ENCODE measurements at regions not wholly inside any gene's neighbourhood (a gene's known extent, or its start where the extent isn't known, plus 50 kb on each side); places are given as distances from the start of the nearest gene placed in this dataset.

GRCh38 chr13:70457474-70457873 lies 349.2 kb upstream of the KLHL1 start:
- ATAC-seq (ENCODE audit: insufficient read depth, low read depth) (no peak), DNase-seq (no peak)
- H3K4me3 ChIP-seq (ENCODE audit: low read depth in 1 of 2, low read length in 2 of 2), result no peak overlapping the region
- no peaks in the 10 kb centered on the region for H3K4me1 ChIP-seq (ENCODE audit: insufficient read depth, low read length)
- no peaks in the 10 kb centered on the region for H3K79me2 ChIP-seq (ENCODE audit: insufficient read depth, low read length)
- H4K20me1 ChIP-seq (ENCODE audit: insufficient read depth, low read length), result no peaks in the 10 kb centered on the region
- H2AFZ ChIP-seq (ENCODE audit: low read depth, low read length), result no peak overlapping the region
- H3K27me3 ChIP-seq (ENCODE audit: insufficient read depth, low read length, poor library complexity), result no peaks in the 10 kb centered on the region
- H3K9ac ChIP-seq (ENCODE audit: low read depth, low read length), result no peak overlapping the region
- TF ChIP-seq CTCF (IDR thresholded peaks at IDR 0.05; ENCODE audit: borderline replicate concordance, extremely low read depth, low read length, poor library complexity, severe bottlenecking) (no peak), EZH2 (IDR thresholded peaks at IDR 0.05; ENCODE audit: borderline replicate concordance, low read depth, low read length, severe bottlenecking) (no peak)
- H3K4me2 ChIP-seq (ENCODE audit: insufficient read depth, low read length), result no peak overlapping the region
- no peak overlapping the region for H3K27ac ChIP-seq (ENCODE audit: low read length)
- no peaks in the 10 kb centered on the region for H3K36me3 ChIP-seq (ENCODE audit: insufficient read depth, low read length)
- no peaks in the 10 kb centered on the region for H3K9me3 ChIP-seq (ENCODE audit: insufficient read depth, low read length, severe bottlenecking)

GRCh38 chr13:70448820-70449219 lies 340.6 kb upstream of the KLHL1 start:
- Histone ChIP-seq H3K79me2 (ENCODE audit: insufficient read depth, low read length) (no peaks in the 10 kb centered on the region), H3K4me3 (ENCODE audit: low read depth in 1 of 2, low read length in 2 of 2) (no peak overlapping the region), H3K27ac (ENCODE audit: low read length) (no peak overlapping the region), H2AFZ (ENCODE audit: low read depth, low read length) (no peak overlapping the region), H3K36me3 (ENCODE audit: insufficient read depth, low read length) (no peaks in the 10 kb centered on the region), H3K9me3 (ENCODE audit: insufficient read depth, low read length, severe bottlenecking) (no peaks in the 10 kb centered on the region), H4K20me1 (ENCODE audit: insufficient read depth, low read length) (no peaks in the 10 kb centered on the region), H3K4me1 (ENCODE audit: insufficient read depth, low read length) (no peaks in the 10 kb centered on the region), H3K9ac (ENCODE audit: low read depth, low read length) (no peak overlapping the region), H3K27me3 (ENCODE audit: insufficient read depth, low read length, poor library complexity) (no peaks in the 10 kb centered on the region), H3K4me2 (ENCODE audit: insufficient read depth, low read length) (no peak overlapping the region)
- TF ChIP-seq CTCF (IDR thresholded peaks at IDR 0.05; ENCODE audit: borderline replicate concordance, extremely low read depth, low read length, poor library complexity, severe bottlenecking) (no peak), EZH2 (IDR thresholded peaks at IDR 0.05; ENCODE audit: borderline replicate concordance, low read depth, low read length, severe bottlenecking) (no peak)
- no peak for DNase-seq
- no peak for ATAC-seq (ENCODE audit: insufficient read depth, low read depth)

- Histone ChIP-seq H3K36me3 (ENCODE audit: insufficient read depth, low read length) (no peaks in the 10 kb centered on the region), H3K27me3 (ENCODE audit: insufficient read depth, low read length, poor library complexity) (no peaks in the 10 kb centered on the region), H3K4me3 (ENCODE audit: low read depth in 1 of 2, low read length in 2 of 2) (no peak overlapping the region), H2AFZ (ENCODE audit: low read depth, low read length) (0 out of 2 replicates have a peak overlapping the region, but pooled peaks have one; percentile 21), H3K4me1 (ENCODE audit: insufficient read depth, low read length) (no peaks in the 10 kb centered on the region), H3K4me2 (ENCODE audit: insufficient read depth, low read length) (no peak overlapping the region), H3K9ac (ENCODE audit: low read depth, low read length) (no peak overlapping the region), H3K79me2 (ENCODE audit: insufficient read depth, low read length) (no peaks in the 10 kb centered on the region), H3K9me3 (ENCODE audit: insufficient read depth, low read length, severe bottlenecking) (no peaks in the 10 kb centered on the region), H4K20me1 (ENCODE audit: insufficient read depth, low read length) (no peaks in the 10 kb centered on the region), H3K27ac (ENCODE audit: low read length) (no peak overlapping the region)
- TF ChIP-seq EZH2 (IDR thresholded peaks at IDR 0.05; ENCODE audit: borderline replicate concordance, low read depth, low read length, severe bottlenecking) (no peak), CTCF (IDR thresholded peaks at IDR 0.05; ENCODE audit: borderline replicate concordance, extremely low read depth, low read length, poor library complexity, severe bottlenecking) (no peak)
- no peak for DNase-seq
- no peak for ATAC-seq (ENCODE audit: insufficient read depth, low read depth)
Observed at GRCh38 chr13:70432276-70432805, 324.1 kb upstream of the KLHL1 start.

- no peak for ATAC-seq (ENCODE audit: insufficient read depth, low read depth)
Observed at GRCh38 chr13:70430256-70430655, 322.0 kb upstream of the KLHL1 start.

More at GRCh38 chr13:70430256-70430655, 322.0 kb upstream of the KLHL1 start:
- Histone ChIP-seq H3K27ac (ENCODE audit: low read length) (no peak overlapping the region), H3K9ac (ENCODE audit: low read depth, low read length) (no peak overlapping the region), H3K79me2 (ENCODE audit: insufficient read depth, low read length) (no peaks in the 10 kb centered on the region), H3K27me3 (ENCODE audit: insufficient read depth, low read length, poor library complexity) (no peaks in the 10 kb centered on the region), H3K4me2 (ENCODE audit: insufficient read depth, low read length) (no peak overlapping the region), H3K4me1 (ENCODE audit: insufficient read depth, low read length) (peaks cover 12% of the 10 kb centered on the region), H3K4me3 (ENCODE audit: low read depth in 1 of 2, low read length in 2 of 2) (no peak overlapping the region), H2AFZ (ENCODE audit: low read depth, low read length) (no peak overlapping the region), H3K36me3 (ENCODE audit: insufficient read depth, low read length) (no peaks in the 10 kb centered on the region), H4K20me1 (ENCODE audit: insufficient read depth, low read length) (no peaks in the 10 kb centered on the region), H3K9me3 (ENCODE audit: insufficient read depth, low read length, severe bottlenecking) (no peaks in the 10 kb centered on the region)
- DNase-seq, result no peak
- no peak for TF ChIP-seq CTCF (IDR thresholded peaks at IDR 0.05; ENCODE audit: borderline replicate concordance, extremely low read depth, low read length, poor library complexity, severe bottlenecking)
- TF ChIP-seq EZH2 (IDR thresholded peaks at IDR 0.05; ENCODE audit: borderline replicate concordance, low read depth, low read length, severe bottlenecking), result no peak

Measured in DND-41 (cell line).